ENCODE measurements at regions not wholly inside any gene's neighbourhood (a gene's known extent, or its start where the extent isn't known, plus 50 kb on each side); places are given as distances from the start of the nearest gene placed in this dataset.

- TF ChIP-seq REST (IDR thresholded peaks at IDR 0.05; ENCODE audit: unreplicated experiment) = no peak
These were observed 202.7 kb downstream of the CYP26B1 start (continued) for GRCh38 chr2:71944806-71945602.

GRCh38 chr2:71944183-71944550 lies 203.5 kb downstream of the CYP26B1 start:
- ATAC-seq (peak; percentile 43), DNase-seq (ENCODE audit: low spot score) (no peak)
- H3F3A ChIP-seq (replicated peaks; ENCODE audit: low read depth) = no peaks in the 10 kb centered on the region
- no peaks in the 10 kb centered on the region for H3K79me2 ChIP-seq (replicated peaks; ENCODE audit: insufficient read depth)
- H3K27me3 ChIP-seq (ENCODE audit: insufficient read depth) = no peaks in the 10 kb centered on the region
- no peak overlapping the region for H2AFZ ChIP-seq
- H3K9me2 ChIP-seq (ENCODE audit: insufficient read depth) = no peaks in the 10 kb centered on the region; the same call in 1 of the 2 replicates
- no peaks in the 10 kb centered on the region for H3K36me3 Mint-ChIP-seq (ENCODE audit: low read depth)
- TF ChIP-seq EZH2 (IDR thresholded peaks at IDR 0.05; ENCODE audit: low read depth, unreplicated experiment) (no peak), EZH2phosphoT487 (IDR thresholded peaks at IDR 0.05; ENCODE audit: unreplicated experiment) (no peak), REST (IDR thresholded peaks at IDR 0.05; ENCODE audit: unreplicated experiment) (no peak), NANOG (IDR thresholded peaks at IDR 0.05; ENCODE audit: borderline replicate concordance) (no peak), ZNF331 (CRISPR knock-in tag; IDR thresholded peaks at IDR 0.05; ENCODE audit: low read depth) (no peak)
- TF ChIP-seq, protein P1, sequence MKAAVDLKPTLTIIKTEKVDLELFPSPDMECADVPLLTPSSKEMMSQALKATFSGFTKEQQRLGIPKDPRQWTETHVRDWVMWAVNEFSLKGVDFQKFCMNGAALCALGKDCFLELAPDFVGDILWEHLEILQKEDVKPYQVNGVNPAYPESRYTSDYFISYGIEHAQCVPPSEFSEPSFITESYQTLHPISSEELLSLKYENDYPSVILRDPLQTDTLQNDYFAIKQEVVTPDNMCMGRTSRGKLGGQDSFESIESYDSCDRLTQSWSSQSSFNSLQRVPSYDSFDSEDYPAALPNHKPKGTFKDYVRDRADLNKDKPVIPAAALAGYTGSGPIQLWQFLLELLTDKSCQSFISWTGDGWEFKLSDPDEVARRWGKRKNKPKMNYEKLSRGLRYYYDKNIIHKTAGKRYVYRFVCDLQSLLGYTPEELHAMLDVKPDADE (IDR thresholded peaks at IDR 0.05) = no peak
- H3K4me1 Mint-ChIP-seq = peaks cover 9% of the 10 kb centered on the region; the same call in 2 of the 3 replicates
- H3K27me3 Mint-ChIP-seq (ENCODE audit: insufficient read depth, low read depth, poor library complexity) = peaks cover 10% of the 10 kb centered on the region
- no peak overlapping the region for H3K4me3 Mint-ChIP-seq
- no peak overlapping the region for H3K27ac Mint-ChIP-seq
- no peaks in the 10 kb centered on the region for H3K4me1 ChIP-seq (ENCODE audit: insufficient read depth)
- H3K36me3 ChIP-seq (ENCODE audit: insufficient read depth) = no peaks in the 10 kb centered on the region
- H3K4me3 ChIP-seq = no peak overlapping the region
- H3K27ac ChIP-seq (ENCODE audit: low read depth) = no peak overlapping the region
- H3K9me3 Mint-ChIP-seq = no peaks in the 10 kb centered on the region
- H3K4me2 ChIP-seq = no peak overlapping the region
- H4K20me1 ChIP-seq (replicated peaks; ENCODE audit: insufficient read depth) = 0 out of 2 replicates have a peak, but pooled peaks cover 2% of the 10 kb centered on the region
